Lung (tissue), 11 donors: ENCODE measurements at regions not wholly inside any gene's neighbourhood (a gene's known extent, or its start where the extent isn't known, plus 50 kb on each side); places are given as distances from the start of the nearest gene placed in this dataset.

Source experiments
- ATAC-seq: fragments of 200-7000 bp; cut with Tn5 transposase; one replicate; pipeline ENCODE4 v1.9.1; 2020; ENCODE audit warnings: moderate number of reproducible peaks; ENCODE audit not compliant: insufficient read depth, low FRiP score
- DNase-seq, 3 donors: peaks; one replicate each; pipeline ENCODE4 v3.0.0-alpha.2; 2013 to 2017
- H3K27ac ChIP-seq, 2 donors: one replicate each; pipeline ENCODE4 v1.5.1; 2013; ENCODE audit warnings: mild to moderate bottlenecking in 2 of 2, moderate library complexity in 2 of 2, control low read depth in 1 of 2, inconsistent platforms in 1 of 2, low read depth in 1 of 2, low read length in 1 of 2
- H3K27me3 ChIP-seq, 3 donors: one replicate each; pipeline ENCODE4 v1.5.1; 2013; ENCODE audit warnings: low read length in 2 of 3; ENCODE audit not compliant: control insufficient read depth in 3 of 3, insufficient read depth in 3 of 3
- H3K36me3 ChIP-seq, 4 donors: one replicate each; pipeline ENCODE4 v1.5.1; 2013; ENCODE audit warnings: low read length in 4 of 4, mild to moderate bottlenecking in 1 of 4, moderate library complexity in 1 of 4; ENCODE audit not compliant: control insufficient read depth in 4 of 4, insufficient read depth in 4 of 4
- H3K4me1 ChIP-seq, 5 donors: one replicate each; pipeline ENCODE4 v1.5.1; 2013; ENCODE audit warnings: low read length in 5 of 5, mild to moderate bottlenecking in 2 of 5, moderate library complexity in 1 of 5; ENCODE audit not compliant: control insufficient read depth in 5 of 5, insufficient read depth in 5 of 5
- H3K4me3 ChIP-seq: one replicate; pipeline ENCODE4 v1.5.1; 2013; ENCODE audit warnings: mild to moderate bottlenecking, control low read depth, moderate library complexity
- H3K9ac ChIP-seq, 2 donors: one replicate each; pipeline ENCODE4 v1.5.1; 2013; ENCODE audit warnings: low read length in 2 of 2, control low read depth in 1 of 2; ENCODE audit not compliant: insufficient read depth in 1 of 2
- H3K9me3 ChIP-seq, 4 donors: one replicate each; pipeline ENCODE4 v1.5.1; 2013; ENCODE audit warnings: low read length in 3 of 4, mild to moderate bottlenecking in 1 of 4, moderate library complexity in 1 of 4; ENCODE audit not compliant: control insufficient read depth in 4 of 4, insufficient read depth in 3 of 4
- CTCF ChIP-seq: IDR thresholded peaks from 2 replicates; pipeline ENCODE4 v1.5.1; 2012; ENCODE audit warnings: mild to moderate bottlenecking; ENCODE audit errors: control extremely low read depth, extremely low read depth
- WGBS, 2 donors: extraction: QIAGEN DNeasy Blood & Tissue Kit; methylation state at CpG; one replicate each; pipeline ENCODE4 v1.1.7; 2013; 5-methylcytosine and 5-hydroxymethylcytosine counted together
- donor health status: control.
- donor health status: control.
- donor health status: Bipolar disorder and iron deficiency.
- donor health status: healthy.
- donor health status: DM: yes; HTN: yes; CAD: no.

GRCh38 chr6:44535967-44536366 lies 148.5 kb downstream of the CDC5L start:
- Histone ChIP-seq H3K27me3 (no peaks in the 10 kb centered on the region), H3K4me3 (no peak overlapping the region), H3K9ac (no peak overlapping the region), H3K27ac (no peak overlapping the region), H3K9me3 (peaks cover 0 to 2% (median 0%) of the 10 kb centered on the region in 4 donors), H3K4me1 (no peaks in the 10 kb centered on the region), H3K36me3 (no peaks in the 10 kb centered on the region)
- WGBS, 2 donors, result 95% methylated on average over 4 of the region's 4 CpGs
- no peak for DNase-seq
- ATAC-seq, result no peak
- no peak for TF ChIP-seq CTCF

- Histone ChIP-seq H3K4me3 (no peak overlapping the region), H3K9me3 (peaks cover 0 to 3% (median 0%) of the 10 kb centered on the region in 4 donors), H3K9ac (no peak overlapping the region), H3K27ac (no peak overlapping the region), H3K36me3 (no peaks in the 10 kb centered on the region), H3K4me1 (no peaks in the 10 kb centered on the region), H3K27me3 (no peaks in the 10 kb centered on the region)
- TF ChIP-seq CTCF, result no peak
- no peak for DNase-seq
- ATAC-seq, result no peak
- 79 to 83% methylated on average over 10 of the region's 10 CpGs for WGBS, 2 donors
Observed at GRCh38 chr6:44537306-44538049, 150.0 kb downstream of the CDC5L start.

- TF ChIP-seq CTCF, result no peak
Observed at GRCh38 chr6:44538131-44538806, 150.8 kb downstream of the CDC5L start.

More at GRCh38 chr6:44538131-44538806, 150.8 kb downstream of the CDC5L start:
- H3K9ac ChIP-seq, result no peak overlapping the region
- 74 to 80% methylated on average over 7 of the region's 7 CpGs for WGBS, 2 donors
- peaks cover 0 to 3% (median 0%) of the 10 kb centered on the region in 4 donors for H3K9me3 ChIP-seq
- H3K27ac ChIP-seq, result no peak overlapping the region
- ATAC-seq (no peak), DNase-seq (no peak)
- no peaks in the 10 kb centered on the region for H3K4me1 ChIP-seq
- H3K4me3 ChIP-seq, result no peak overlapping the region
- no peaks in the 10 kb centered on the region for H3K36me3 ChIP-seq
- H3K27me3 ChIP-seq, result no peaks in the 10 kb centered on the region
